PC-3 (cell line): ENCODE measurements at regions not wholly inside any gene's neighbourhood (a gene's known extent, or its start where the extent isn't known, plus 50 kb on each side); places are given as distances from the start of the nearest gene placed in this dataset.

Experiments
- EZH2 ChIP-seq: fragments of 300-600 bp; sonication (generic); IDR thresholded peaks from one replicate; pipeline ENCODE4 v1.6.1; 2017; ENCODE audit warnings: antibody characterized with exemption, mild to moderate bottlenecking, low read length; ENCODE audit not compliant: unreplicated experiment
- EZH2phosphoT487 ChIP-seq: fragments of 300-600 bp; sonication (generic); IDR thresholded peaks from 2 replicates; pipeline ENCODE4 v1.6.1; 2018; ENCODE audit warnings: mild to moderate bottlenecking, antibody characterized with exemption, low read length, borderline replicate concordance
- TF ChIP-seq, protein P1 (sequence below): fragments of 300-600 bp; sonication (generic); conservative IDR thresholded peaks from 2 replicates; pipeline ENCODE4 v1.5.1; 2017; ENCODE audit warnings: antibody characterized with exemption, low read depth, mild to moderate bottlenecking, low read length

DNA sequence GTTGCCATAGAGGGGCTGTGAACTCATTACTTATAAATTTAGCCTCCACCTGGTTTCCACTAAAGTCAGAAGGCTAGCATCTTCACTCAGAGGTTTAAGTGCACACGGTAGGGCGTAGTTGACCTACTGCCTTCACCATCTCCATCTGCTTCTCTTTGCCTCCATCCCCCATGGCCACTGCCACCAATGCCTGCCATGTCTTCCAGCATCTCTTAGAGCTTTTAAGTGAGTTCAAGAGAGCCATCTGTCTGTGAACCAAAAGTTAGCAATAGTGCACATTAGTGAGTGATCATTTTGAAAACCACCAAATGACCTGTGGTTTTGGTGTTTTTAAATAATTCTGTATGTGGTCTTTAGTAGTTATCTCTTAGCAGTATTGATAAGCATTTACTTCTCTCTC lies 102.0 kb downstream of the DMRTA1 start:
- TF ChIP-seq EZH2 (no peak), EZH2phosphoT487 (no peak)
- TF ChIP-seq, protein P1, sequence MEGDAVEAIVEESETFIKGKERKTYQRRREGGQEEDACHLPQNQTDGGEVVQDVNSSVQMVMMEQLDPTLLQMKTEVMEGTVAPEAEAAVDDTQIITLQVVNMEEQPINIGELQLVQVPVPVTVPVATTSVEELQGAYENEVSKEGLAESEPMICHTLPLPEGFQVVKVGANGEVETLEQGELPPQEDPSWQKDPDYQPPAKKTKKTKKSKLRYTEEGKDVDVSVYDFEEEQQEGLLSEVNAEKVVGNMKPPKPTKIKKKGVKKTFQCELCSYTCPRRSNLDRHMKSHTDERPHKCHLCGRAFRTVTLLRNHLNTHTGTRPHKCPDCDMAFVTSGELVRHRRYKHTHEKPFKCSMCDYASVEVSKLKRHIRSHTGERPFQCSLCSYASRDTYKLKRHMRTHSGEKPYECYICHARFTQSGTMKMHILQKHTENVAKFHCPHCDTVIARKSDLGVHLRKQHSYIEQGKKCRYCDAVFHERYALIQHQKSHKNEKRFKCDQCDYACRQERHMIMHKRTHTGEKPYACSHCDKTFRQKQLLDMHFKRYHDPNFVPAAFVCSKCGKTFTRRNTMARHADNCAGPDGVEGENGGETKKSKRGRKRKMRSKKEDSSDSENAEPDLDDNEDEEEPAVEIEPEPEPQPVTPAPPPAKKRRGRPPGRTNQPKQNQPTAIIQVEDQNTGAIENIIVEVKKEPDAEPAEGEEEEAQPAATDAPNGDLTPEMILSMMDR: no peak
